DOHH2 (cell line): ENCODE measurements at regions not wholly inside any gene's neighbourhood (a gene's known extent, or its start where the extent isn't known, plus 50 kb on each side); places are given as distances from the start of the nearest gene placed in this dataset.

Experiments
- H3F3A ChIP-seq: fragments of 200-600 bp; sonication (generic), shearing (Covaris generic); 2 replicates; pipeline ENCODE4 v1.6.0; 2016; ENCODE audit warnings: antibody characterized with exemption, mild to moderate bottlenecking; ENCODE audit not compliant: control insufficient read depth, insufficient read depth
- H3K27ac ChIP-seq: fragments of 200-600 bp; sonication (generic); 2 replicates; pipeline ENCODE4 v1.5.1; 2014; ENCODE audit warnings: low read depth, mild to moderate bottlenecking, low read length, moderate library complexity
- H3K27me3 ChIP-seq: fragments of 200-600 bp; sonication (generic); 2 replicates; pipeline ENCODE4 v1.6.1; 2014; ENCODE audit warnings: mild to moderate bottlenecking, low read length, mixed read lengths; ENCODE audit not compliant: control insufficient read depth
- H3K36me3 ChIP-seq: fragments of 200-600 bp; sonication (generic); 2 replicates; pipeline ENCODE4 v1.6.1; 2014; ENCODE audit warnings: mild to moderate bottlenecking, low read length, moderate library complexity, mixed read lengths; ENCODE audit not compliant: control insufficient read depth
- H3K4me1 ChIP-seq: fragments of 200-600 bp; sonication (generic); 2 replicates; pipeline ENCODE4 v1.6.1; 2014; ENCODE audit warnings: mild to moderate bottlenecking, low read length, mixed read lengths; ENCODE audit not compliant: control insufficient read depth
- H3K4me2 ChIP-seq: fragments of 200-600 bp; sonication (generic); 2 replicates; pipeline ENCODE4 v1.6.0; 2014; ENCODE audit warnings: mild to moderate bottlenecking, low read length, moderate library complexity
- H3K4me3 ChIP-seq: fragments of 200-600 bp; sonication (generic); 2 replicates; pipeline ENCODE4 v1.5.1; 2014; ENCODE audit warnings: mild to moderate bottlenecking, low read length, mixed read lengths
- H3K79me2 ChIP-seq: fragments of 200-600 bp; sonication (generic); 2 replicates; pipeline ENCODE4 v1.6.1; 2014; ENCODE audit warnings: mild to moderate bottlenecking, low read length, mixed read lengths; ENCODE audit not compliant: control insufficient read depth
- H3K9me2 ChIP-seq: fragments of 200-600 bp; sonication (generic); replicated peaks from 2 replicates; pipeline ENCODE4 v1.6.1; 2014; ENCODE audit warnings: mild to moderate bottlenecking, low read length, mixed read lengths; ENCODE audit not compliant: control insufficient read depth
- H3K9me3 ChIP-seq: fragments of 200-600 bp; sonication (generic); 2 replicates; pipeline ENCODE4 v1.6.1; 2014; ENCODE audit warnings: antibody characterized with exemption, low read length, mixed read lengths; ENCODE audit not compliant: control insufficient read depth, insufficient read depth
- H4K20me1 ChIP-seq: fragments of 200-600 bp; sonication (generic); 2 replicates; pipeline ENCODE4 v1.6.0; 2014; ENCODE audit warnings: low read depth, mild to moderate bottlenecking, antibody characterized with exemption, low read length, moderate library complexity; ENCODE audit not compliant: control insufficient read depth, insufficient read depth
- EZH2phosphoT487 ChIP-seq: fragments of 200-600 bp; sonication (generic); IDR thresholded peaks from 2 replicates; pipeline ENCODE4 v1.6.1; 2017; ENCODE audit warnings: borderline replicate concordance, mild to moderate bottlenecking, antibody characterized with exemption, low read length, moderate library complexity, mixed read lengths
- TF ChIP-seq, protein P1 (sequence below): fragments of 200-600 bp; sonication (generic); IDR thresholded peaks from one replicate; pipeline ENCODE4 v1.5.1; 2014; ENCODE audit warnings: antibody characterized with exemption, mild to moderate bottlenecking, low read depth, low read length; ENCODE audit not compliant: poor library complexity, severe bottlenecking

DNA sequence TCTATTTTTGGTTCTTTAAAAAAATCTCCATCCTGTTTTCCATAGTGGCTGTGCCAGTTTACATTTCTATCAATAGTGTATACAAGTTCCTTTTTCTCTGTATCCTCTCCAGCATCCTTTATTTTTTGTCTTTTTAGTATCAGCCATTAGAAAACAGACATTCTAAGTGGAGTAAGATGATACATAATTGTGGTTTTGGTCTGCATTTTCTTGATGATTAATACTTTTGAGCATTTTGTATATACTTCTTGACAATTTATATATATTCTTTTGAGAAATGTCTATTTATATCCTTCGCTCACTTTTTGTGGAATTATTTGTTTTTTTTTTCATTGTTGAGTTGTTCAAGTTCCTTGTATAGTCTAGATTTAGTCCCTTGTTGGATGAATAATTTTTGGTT, 382.2 kb upstream of the SPOCK3 start:
- Histone ChIP-seq H3K27me3 (no peaks in the 10 kb centered on the region), H3K4me2 (no peak overlapping the region)

GRCh38 chr4:167622481-167623240, 388.4 kb upstream of the SPOCK3 start:
- Histone ChIP-seq H4K20me1 (no peaks in the 10 kb centered on the region), H3K27ac (no peak overlapping the region), H3K79me2 (no peaks in the 10 kb centered on the region), H3K36me3 (no peaks in the 10 kb centered on the region), H3K4me1 (no peaks in the 10 kb centered on the region), H3F3A (no peaks in the 10 kb centered on the region), H3K4me3 (no peak overlapping the region), H3K27me3 (no peaks in the 10 kb centered on the region), H3K9me2 (no peaks in the 10 kb centered on the region), H3K9me3 (no peaks in the 10 kb centered on the region), H3K4me2 (no peak overlapping the region)
- TF ChIP-seq EZH2phosphoT487: no peak
- TF ChIP-seq, protein P1, sequence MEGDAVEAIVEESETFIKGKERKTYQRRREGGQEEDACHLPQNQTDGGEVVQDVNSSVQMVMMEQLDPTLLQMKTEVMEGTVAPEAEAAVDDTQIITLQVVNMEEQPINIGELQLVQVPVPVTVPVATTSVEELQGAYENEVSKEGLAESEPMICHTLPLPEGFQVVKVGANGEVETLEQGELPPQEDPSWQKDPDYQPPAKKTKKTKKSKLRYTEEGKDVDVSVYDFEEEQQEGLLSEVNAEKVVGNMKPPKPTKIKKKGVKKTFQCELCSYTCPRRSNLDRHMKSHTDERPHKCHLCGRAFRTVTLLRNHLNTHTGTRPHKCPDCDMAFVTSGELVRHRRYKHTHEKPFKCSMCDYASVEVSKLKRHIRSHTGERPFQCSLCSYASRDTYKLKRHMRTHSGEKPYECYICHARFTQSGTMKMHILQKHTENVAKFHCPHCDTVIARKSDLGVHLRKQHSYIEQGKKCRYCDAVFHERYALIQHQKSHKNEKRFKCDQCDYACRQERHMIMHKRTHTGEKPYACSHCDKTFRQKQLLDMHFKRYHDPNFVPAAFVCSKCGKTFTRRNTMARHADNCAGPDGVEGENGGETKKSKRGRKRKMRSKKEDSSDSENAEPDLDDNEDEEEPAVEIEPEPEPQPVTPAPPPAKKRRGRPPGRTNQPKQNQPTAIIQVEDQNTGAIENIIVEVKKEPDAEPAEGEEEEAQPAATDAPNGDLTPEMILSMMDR: peak; percentile 81

More for the DNA sequence above, 382.2 kb upstream of the SPOCK3 start:
- TF ChIP-seq, protein P1: no peak
- TF ChIP-seq EZH2phosphoT487: no peak
- Histone ChIP-seq H3K79me2 (no peaks in the 10 kb centered on the region), H3K27ac (no peak overlapping the region), H3K4me1 (no peaks in the 10 kb centered on the region), H3K9me3 (no peaks in the 10 kb centered on the region), H3K9me2 (no peaks in the 10 kb centered on the region), H3K36me3 (no peaks in the 10 kb centered on the region), H3K4me3 (no peak overlapping the region), H4K20me1 (no peaks in the 10 kb centered on the region), H3F3A (no peaks in the 10 kb centered on the region)

DNA sequence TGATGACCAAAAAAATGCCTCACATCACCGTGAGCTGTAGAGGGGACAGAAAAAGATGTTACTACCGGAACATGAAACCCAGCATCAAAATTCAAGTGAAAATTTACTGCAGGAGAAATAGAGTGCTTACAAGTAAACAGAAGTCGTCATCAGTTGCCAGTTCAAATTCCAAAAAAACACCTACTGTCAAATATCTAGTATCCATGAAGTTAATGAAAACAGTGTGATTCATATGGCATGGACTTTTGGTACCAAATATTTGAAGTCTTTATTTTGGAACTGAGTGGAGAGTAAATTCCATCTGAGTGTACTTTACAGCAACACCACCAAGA, 388.9 kb upstream of the SPOCK3 start:
- Histone ChIP-seq H3K4me3 (no peak overlapping the region), H3K9me2 (no peaks in the 10 kb centered on the region), H3K27ac (no peak overlapping the region), H3K4me1 (no peaks in the 10 kb centered on the region), H3F3A (no peaks in the 10 kb centered on the region), H3K79me2 (no peaks in the 10 kb centered on the region), H4K20me1 (no peaks in the 10 kb centered on the region), H3K4me2 (no peak overlapping the region), H3K36me3 (no peaks in the 10 kb centered on the region), H3K27me3 (no peaks in the 10 kb centered on the region), H3K9me3 (no peaks in the 10 kb centered on the region)
- TF ChIP-seq EZH2phosphoT487: no peak
- TF ChIP-seq, protein P1: no peak
